Neural crest cell (in vitro differentiated cells): ENCODE measurements at regions not wholly inside any gene's neighbourhood (a gene's known extent, or its start where the extent isn't known, plus 50 kb on each side); places are given as distances from the start of the nearest gene placed in this dataset.

Experiments used
- DNase-seq: peaks from one replicate; pipeline ENCODE4 v3.0.0; 2021; ENCODE audit warnings: low read depth, mixed read lengths, low spot score
- H3K27ac Mint-ChIP-seq: one replicate; pipeline ENCODE4 v1.8.0; 2021; ENCODE audit warnings: mild to moderate bottlenecking, mixed read lengths; ENCODE audit not compliant: unreplicated experiment
- H3K27me3 Mint-ChIP-seq: 2 replicates; pipeline ENCODE4 v1.8.0; 2021; ENCODE audit warnings: low read depth, mild to moderate bottlenecking, mixed read lengths
- H3K36me3 Mint-ChIP-seq: 2 replicates; pipeline ENCODE4 v1.8.0; 2021; ENCODE audit warnings: low read depth, mild to moderate bottlenecking, mixed read lengths
- H3K4me1 Mint-ChIP-seq: 2 replicates; pipeline ENCODE4 v1.8.0; 2021; ENCODE audit warnings: mixed read lengths
- H3K4me3 Mint-ChIP-seq: one replicate; pipeline ENCODE4 v1.8.0; 2021; ENCODE audit warnings: mild to moderate bottlenecking, mixed read lengths
- H3K9me3 Mint-ChIP-seq: 2 replicates; pipeline ENCODE4 v1.8.0; 2021; ENCODE audit warnings: mixed read lengths
- CTCF ChIP-seq: fragments of 200-600 bp; sonication (generic); conservative IDR thresholded peaks from 2 replicates; pipeline ENCODE4 v1.5.0; 2021; ENCODE audit warnings: antibody characterized with exemption, mild to moderate bottlenecking

DNA sequence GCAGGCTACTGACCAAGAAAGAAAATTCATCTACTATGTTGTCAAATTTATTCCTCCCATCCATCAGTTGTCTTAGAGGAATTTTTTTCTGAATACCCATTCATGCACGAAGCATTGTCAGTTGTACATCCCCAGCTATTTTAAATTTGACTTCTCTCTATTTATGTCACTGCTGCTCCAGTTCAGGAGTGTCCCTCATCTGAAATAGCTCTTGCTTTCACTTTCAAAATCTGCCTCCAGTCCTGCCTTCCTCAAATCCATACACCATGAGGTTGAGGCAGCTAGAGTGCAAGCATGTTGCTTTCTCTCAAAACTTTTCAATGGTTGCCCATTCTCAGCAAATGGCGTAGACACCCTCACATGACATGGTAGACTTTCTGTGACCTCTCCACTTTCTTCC lies 335.4 kb upstream of the CDH2 start:
- H3K9me3 Mint-ChIP-seq = no peaks in the 10 kb centered on the region
- no peak for TF ChIP-seq CTCF
- H3K4me1 Mint-ChIP-seq = peaks cover 9% of the 10 kb centered on the region
- no peak for DNase-seq
- H3K4me3 Mint-ChIP-seq = no peak overlapping the region
- no peak overlapping the region for H3K27ac Mint-ChIP-seq
- H3K27me3 Mint-ChIP-seq = no peaks in the 10 kb centered on the region
- no peaks in the 10 kb centered on the region for H3K36me3 Mint-ChIP-seq

DNA sequence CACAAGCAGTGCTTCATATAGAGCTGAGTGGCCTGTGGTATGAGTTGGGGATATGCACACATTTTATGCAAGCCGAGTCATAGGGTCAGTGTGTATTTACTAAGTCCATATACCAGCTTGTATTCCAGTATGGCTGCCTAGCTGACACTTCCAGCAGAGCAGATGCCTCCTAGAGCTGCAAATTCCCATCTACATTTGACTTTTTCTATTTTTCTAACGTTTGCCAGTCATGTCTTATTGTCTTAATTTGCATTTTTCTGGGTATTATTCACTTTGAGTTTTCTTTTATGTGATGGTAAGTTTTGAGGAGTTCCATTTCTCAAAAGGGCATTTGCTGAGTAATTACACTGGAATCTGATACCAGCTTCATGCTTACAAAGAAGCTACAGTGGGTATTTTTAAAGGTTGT lies 334.5 kb upstream of the CDH2 start:
- Mint-ChIP-seq H3K27me3 (no peaks in the 10 kb centered on the region), H3K4me1 (peaks cover 9% of the 10 kb centered on the region), H3K4me3 (no peak overlapping the region), H3K9me3 (no peaks in the 10 kb centered on the region), H3K27ac (no peak overlapping the region), H3K36me3 (no peaks in the 10 kb centered on the region)
- TF ChIP-seq CTCF = no peak
- DNase-seq = no peak

DNA sequence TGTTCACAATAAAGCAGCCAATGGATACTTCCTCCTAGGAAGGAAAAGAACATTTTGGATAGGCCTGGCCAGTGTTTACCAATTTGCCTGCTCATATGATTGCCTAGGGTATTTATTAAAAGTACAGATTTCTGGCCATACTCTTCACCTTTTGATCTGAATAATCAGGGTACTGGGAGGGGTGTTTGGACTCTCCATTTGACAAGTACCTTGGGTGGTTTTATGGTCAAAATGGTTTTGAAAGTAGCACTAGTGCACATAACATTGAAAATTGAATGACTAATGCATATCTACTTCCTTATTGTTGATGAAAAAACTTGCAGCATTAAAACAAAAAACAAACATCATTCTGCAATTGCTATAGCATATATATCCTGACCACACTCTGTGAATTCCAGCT lies 333.3 kb upstream of the CDH2 start:
- Mint-ChIP-seq H3K36me3 (no peaks in the 10 kb centered on the region), H3K27me3 (no peaks in the 10 kb centered on the region), H3K4me1 (peaks cover 9% of the 10 kb centered on the region), H3K27ac (no peak overlapping the region), H3K9me3 (no peaks in the 10 kb centered on the region), H3K4me3 (no peak overlapping the region)
- no peak for DNase-seq
- TF ChIP-seq CTCF = no peak

GRCh38 chr18:28504066-28504465 lies 327.1 kb upstream of the CDH2 start:
- no peak for TF ChIP-seq CTCF
- Mint-ChIP-seq H3K27ac (no peak overlapping the region), H3K27me3 (no peaks in the 10 kb centered on the region), H3K4me1 (no peaks in the 10 kb centered on the region), H3K4me3 (no peak overlapping the region), H3K36me3 (no peaks in the 10 kb centered on the region), H3K9me3 (no peaks in the 10 kb centered on the region)
- DNase-seq = no peak

DNA sequence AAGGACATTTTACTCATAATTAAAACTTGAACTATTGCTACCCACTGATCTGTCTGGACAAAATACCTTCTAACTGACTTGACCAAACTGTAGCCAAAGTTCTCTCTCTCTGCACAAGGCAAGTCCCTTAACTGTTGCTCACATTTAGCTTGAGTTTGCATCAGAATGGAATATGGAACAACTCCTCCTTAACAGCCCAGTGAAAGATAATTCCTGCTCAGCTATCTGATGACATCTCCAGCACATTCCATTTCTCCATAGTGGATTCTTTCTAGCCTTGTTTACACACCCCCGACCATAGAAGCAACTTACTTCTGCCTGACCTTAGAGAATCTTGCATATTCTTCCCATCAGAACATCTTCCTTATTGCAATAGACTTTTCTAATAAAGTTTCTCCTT lies 317.2 kb upstream of the CDH2 start:
- H3K4me3 Mint-ChIP-seq = no peak overlapping the region
- no peaks in the 10 kb centered on the region for H3K36me3 Mint-ChIP-seq
- H3K9me3 Mint-ChIP-seq = peaks cover 2% of the 10 kb centered on the region
- DNase-seq = no peak
- H3K27ac Mint-ChIP-seq = no peak overlapping the region
- TF ChIP-seq CTCF = no peak
- H3K4me1 Mint-ChIP-seq = no peaks in the 10 kb centered on the region
- H3K27me3 Mint-ChIP-seq = no peaks in the 10 kb centered on the region

DNA sequence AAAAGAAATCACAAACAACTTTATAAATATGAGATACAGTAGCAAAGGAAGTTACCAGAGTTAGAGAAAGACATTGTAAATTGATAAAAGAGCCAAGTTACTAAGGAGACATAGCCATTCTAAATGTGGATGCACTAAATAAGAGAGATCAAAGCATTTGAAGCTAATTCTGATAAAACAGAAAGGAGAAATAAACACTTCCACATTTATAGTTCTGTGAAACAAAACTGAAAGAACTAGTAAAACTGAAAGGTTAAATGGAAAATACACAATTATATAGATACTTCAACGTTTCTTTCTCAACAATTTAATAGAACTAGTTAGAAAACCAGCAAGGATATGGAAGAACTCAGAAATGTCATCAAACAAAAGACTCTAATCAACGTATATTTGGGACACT lies 309.0 kb upstream of the CDH2 start:
- Mint-ChIP-seq H3K4me3 (no peak overlapping the region), H3K27ac (no peak overlapping the region), H3K4me1 (no peaks in the 10 kb centered on the region), H3K36me3 (no peaks in the 10 kb centered on the region), H3K9me3 (peaks cover 2% of the 10 kb centered on the region), H3K27me3 (no peaks in the 10 kb centered on the region)
- TF ChIP-seq CTCF = no peak
- DNase-seq = no peak
